Keratinocyte (primary cell): ENCODE measurements at regions not wholly inside any gene's neighbourhood (a gene's known extent, or its start where the extent isn't known, plus 50 kb on each side); places are given as distances from the start of the nearest gene placed in this dataset.

Experiments
- CTCF ChIP-seq, 3 experiments: IDR thresholded peaks in 1 of 3; conservative IDR thresholded peaks in 1 of 3; optimal IDR thresholded peaks in 1 of 3; 2 replicates in 2 of 3; 3 replicates in 1 of 3; pipeline versions ENCODE3 to v1.5.1; 2011; ENCODE audit warnings: low read length in 3 of 3, mild to moderate bottlenecking in 3 of 3, moderate library complexity in 2 of 3, control low read depth in 1 of 3, inconsistent platforms in 1 of 3; ENCODE audit not compliant: insufficient read depth in 2 of 3; ENCODE audit errors: extremely low read depth in 1 of 3
- EZH2 ChIP-seq: IDR thresholded peaks from one replicate; pipeline ENCODE4 v1.6.1; 2012; ENCODE audit warnings: inconsistent platforms, mild to moderate bottlenecking, low read length, moderate library complexity

GRCh38 chr6:4662886-4663285 lies 113.3 kb upstream of the CDYL start:
- TF ChIP-seq CTCF (optimal IDR thresholded peaks at IDR 0.05 in 1 of 3, IDR thresholded peaks at IDR 0.05 in 1 of 3, conservative IDR thresholded peaks at IDR 0.05 in 1 of 3; ENCODE audit: extremely low read depth in 1 of 3, insufficient read depth in 2 of 3, low read length in 3 of 3) (no peak), EZH2 (no peak)
